SH-SY5Y (cell line): ENCODE measurements at regions not wholly inside any gene's neighbourhood (a gene's known extent, or its start where the extent isn't known, plus 50 kb on each side); places are given as distances from the start of the nearest gene placed in this dataset.

Experiments
- GATA2 ChIP-seq: IDR thresholded peaks from 2 replicates; pipeline ENCODE4 v1.6.1; 2011; ENCODE audit warnings: mild to moderate bottlenecking, low read depth, low read length
- GATA3 ChIP-seq: IDR thresholded peaks from 2 replicates; pipeline ENCODE4 v1.6.1; 2011; ENCODE audit warnings: low read depth, mild to moderate bottlenecking, low read length, moderate library complexity

DNA sequence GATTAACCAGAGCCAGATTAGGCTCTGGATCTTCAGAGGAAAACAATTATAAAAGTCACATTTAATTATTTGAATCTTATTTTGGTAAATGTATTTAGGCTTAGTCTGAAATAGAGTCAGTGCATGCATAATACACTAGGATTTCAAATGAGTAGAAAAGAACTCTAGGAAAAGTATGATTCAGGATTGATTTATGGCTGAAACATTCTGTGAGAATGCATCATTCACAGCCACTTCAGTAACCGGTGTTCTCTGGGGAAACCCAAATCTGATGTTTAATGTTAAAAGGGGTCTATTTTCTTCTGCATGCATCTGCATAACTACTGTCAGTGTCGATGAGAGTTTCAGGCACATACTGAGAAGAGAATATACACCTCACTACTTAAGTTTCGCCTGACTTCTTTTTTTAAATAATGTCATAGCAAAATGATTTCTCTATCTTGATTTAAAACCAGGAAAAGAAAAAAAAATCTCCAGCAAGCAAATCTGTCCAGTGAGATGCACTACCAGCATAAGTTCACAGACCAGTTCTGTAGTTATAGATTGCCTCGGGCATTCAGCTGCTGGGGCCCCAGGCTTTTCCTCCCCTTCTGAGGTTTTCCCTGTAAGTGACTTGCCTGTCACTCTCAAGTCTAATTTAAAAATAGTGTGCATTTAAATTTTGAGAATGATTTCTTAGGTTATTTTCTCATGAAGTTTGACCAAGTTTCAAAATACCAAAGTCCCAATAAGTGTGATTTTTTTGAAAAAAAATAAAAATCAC, 501.5 kb downstream of the NR4A2 start:
- TF ChIP-seq GATA2 (no peak), GATA3 (no peak)
